Kidney epithelial cell (primary cell): ENCODE measurements at regions not wholly inside any gene's neighbourhood (a gene's known extent, or its start where the extent isn't known, plus 50 kb on each side); places are given as distances from the start of the nearest gene placed in this dataset.

ENCODE experiments used
- DNase-seq: peaks from one replicate; pipeline ENCODE4 v3.0.0-alpha.2; 2010; ENCODE audit warnings: low read depth
- H3K27me3 ChIP-seq: 2 replicates; pipeline ENCODE4 v1.6.0; 2011; ENCODE audit warnings: low read length; ENCODE audit not compliant: control insufficient read depth, insufficient read depth
- H3K36me3 ChIP-seq: 2 replicates; pipeline ENCODE4 v1.5.1; 2011; ENCODE audit warnings: low read length; ENCODE audit not compliant: control insufficient read depth, insufficient read depth
- H3K4me3 ChIP-seq: 2 replicates; pipeline ENCODE4 v1.5.1; 2011; ENCODE audit warnings: low read depth, mild to moderate bottlenecking, control low read depth, low read length
- TF ChIP-seq, protein P1 (sequence below): IDR thresholded peaks from 2 replicates; pipeline ENCODE4 v1.5.1; 2011; ENCODE audit warnings: mild to moderate bottlenecking, moderate library complexity, low read length, control low read depth, inconsistent platforms; ENCODE audit not compliant: insufficient read depth, poor library complexity, severe bottlenecking

DNA sequence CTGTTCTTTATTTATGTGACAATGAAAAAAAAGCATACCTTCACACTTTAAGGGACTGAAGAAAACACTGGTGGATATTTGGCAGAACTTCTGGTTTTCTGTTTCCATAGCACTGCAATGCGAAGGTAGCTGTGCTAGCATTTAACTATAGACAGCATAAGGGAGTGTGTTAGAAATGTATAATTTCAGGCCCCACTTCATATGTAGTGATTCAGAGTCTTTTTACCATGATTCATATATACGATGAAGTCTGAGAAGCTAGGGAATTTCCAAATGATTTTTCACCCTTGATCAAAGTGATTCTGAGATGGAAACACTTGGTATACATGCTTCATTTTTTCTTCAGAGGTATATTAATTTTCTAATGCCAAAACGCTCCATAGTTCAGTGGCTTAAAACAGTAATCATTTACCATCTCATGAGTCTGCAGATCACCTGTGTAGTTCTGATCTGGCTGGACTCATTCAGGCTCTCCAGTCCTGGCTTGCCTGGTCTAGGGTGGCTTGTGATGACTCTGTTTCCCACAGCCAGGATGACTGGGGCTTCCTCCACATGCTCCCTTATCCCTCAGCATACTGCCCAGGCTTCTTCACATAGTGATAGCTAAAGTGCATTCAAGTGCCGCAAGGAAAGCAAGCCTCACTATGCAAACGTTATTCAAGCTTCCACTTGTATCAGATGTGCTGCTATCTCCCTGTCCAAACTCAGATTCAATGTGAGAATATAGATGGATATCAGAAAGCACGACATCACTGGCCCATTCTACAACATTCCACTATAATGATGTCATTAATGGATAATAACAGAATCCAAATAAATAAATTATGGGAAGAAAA is 790.1 kb downstream of the TECRL start:
- DNase-seq: no peak
- Histone ChIP-seq H3K36me3 (no peaks in the 10 kb centered on the region), H3K27me3 (no peaks in the 10 kb centered on the region), H3K4me3 (no peak overlapping the region)
- TF ChIP-seq, protein P1, sequence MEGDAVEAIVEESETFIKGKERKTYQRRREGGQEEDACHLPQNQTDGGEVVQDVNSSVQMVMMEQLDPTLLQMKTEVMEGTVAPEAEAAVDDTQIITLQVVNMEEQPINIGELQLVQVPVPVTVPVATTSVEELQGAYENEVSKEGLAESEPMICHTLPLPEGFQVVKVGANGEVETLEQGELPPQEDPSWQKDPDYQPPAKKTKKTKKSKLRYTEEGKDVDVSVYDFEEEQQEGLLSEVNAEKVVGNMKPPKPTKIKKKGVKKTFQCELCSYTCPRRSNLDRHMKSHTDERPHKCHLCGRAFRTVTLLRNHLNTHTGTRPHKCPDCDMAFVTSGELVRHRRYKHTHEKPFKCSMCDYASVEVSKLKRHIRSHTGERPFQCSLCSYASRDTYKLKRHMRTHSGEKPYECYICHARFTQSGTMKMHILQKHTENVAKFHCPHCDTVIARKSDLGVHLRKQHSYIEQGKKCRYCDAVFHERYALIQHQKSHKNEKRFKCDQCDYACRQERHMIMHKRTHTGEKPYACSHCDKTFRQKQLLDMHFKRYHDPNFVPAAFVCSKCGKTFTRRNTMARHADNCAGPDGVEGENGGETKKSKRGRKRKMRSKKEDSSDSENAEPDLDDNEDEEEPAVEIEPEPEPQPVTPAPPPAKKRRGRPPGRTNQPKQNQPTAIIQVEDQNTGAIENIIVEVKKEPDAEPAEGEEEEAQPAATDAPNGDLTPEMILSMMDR: no peak

DNA sequence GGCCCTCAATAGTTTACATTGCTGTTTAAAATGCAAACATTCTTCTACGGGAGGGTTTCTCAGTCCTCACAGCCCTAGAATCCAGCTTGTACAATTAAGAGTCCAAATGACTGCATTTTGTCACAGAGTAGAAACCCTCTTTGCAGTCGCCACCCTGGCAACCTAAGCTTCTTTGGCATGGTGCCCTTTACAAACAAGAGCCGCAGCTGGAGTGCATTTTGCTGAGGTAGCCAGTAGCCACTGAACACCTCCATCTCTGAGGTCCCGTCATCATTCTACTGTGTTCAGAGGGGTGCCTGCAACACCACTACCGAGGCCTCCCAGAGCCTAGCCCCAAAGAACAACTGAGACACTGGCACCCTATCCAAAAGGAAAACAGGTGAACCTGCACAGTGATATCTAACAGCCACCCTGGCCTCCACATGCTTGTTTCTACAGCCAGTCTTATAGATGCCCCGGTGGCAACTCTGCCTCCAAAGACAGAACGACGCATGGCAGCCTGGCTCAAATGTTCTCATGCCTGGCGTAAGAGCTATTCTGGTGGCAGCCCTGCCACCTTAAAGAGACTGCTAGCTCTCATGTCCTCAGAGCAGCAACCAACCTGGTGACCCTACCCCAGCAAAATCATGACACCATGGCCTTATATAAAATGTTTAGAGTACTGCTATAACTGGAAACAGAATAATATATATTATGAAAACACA is 801.9 kb downstream of the TECRL start:
- DNase-seq: no peak
- H3K36me3 ChIP-seq: no peaks in the 10 kb centered on the region
- no peaks in the 10 kb centered on the region for H3K27me3 ChIP-seq
- no peak overlapping the region for H3K4me3 ChIP-seq
- TF ChIP-seq, protein P1: no peak

DNA sequence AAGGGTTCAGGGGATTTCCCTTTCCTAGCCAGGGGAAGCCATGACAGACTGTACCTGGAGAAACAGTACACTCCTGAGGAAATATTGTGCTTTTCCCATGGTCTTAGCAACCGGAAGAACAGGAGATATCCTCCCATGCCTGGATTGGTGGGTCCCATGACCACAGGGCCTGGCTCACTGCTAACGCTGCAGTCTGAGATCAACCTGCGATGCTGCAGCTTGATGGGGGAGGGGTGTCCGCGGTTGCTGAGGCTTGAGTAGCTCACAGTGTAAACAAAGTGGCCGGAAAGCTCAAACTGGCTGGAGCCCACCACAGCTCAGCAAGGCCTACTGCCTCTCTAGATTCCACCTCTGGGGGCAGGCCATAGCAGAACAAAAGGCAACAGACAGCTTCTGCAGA is 819.5 kb downstream of the TECRL start:
- TF ChIP-seq, protein P1: no peak
- no peaks in the 10 kb centered on the region for H3K27me3 ChIP-seq
- H3K36me3 ChIP-seq: no peaks in the 10 kb centered on the region
- no peak for DNase-seq
- H3K4me3 ChIP-seq: no peak overlapping the region

DNA sequence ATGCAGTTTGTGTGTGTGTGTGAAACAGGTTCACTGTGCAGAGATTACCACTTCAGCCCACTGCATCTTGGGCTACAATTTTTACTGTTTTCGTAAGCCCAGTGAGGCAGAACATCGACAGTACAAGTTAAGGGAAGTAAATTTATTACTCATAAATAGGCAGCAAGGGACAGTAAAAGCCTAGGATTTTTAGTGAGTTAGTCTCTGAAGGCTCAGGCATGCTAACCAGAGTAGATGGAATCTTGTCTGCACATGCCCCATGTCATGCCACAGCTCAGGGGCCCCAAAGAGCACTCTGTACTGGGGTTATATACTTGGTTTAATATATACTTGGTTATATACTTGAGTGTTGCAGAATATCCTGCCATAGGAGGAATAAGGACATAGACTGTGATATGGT is 825.7 kb downstream of the TECRL start:
- DNase-seq: no peak
- TF ChIP-seq, protein P1: no peak

DNA sequence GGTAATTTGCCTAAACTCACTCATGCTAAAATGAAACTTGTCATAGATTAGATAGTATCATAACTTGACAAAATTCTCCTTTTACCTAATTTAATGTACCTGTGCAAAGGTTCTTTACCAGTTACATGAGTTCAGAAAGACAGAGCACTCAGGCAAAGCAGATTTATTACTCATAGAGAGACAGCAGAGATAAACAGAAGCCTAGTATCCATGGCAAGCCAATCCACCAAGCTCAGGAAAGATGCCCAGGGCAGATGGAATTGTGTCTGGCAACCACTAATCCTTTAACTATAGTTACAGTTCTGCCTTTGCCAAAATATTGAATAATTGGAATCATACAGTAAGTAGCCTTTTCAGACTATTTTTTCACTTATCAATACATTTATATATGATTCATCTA is 826.2 kb downstream of the TECRL start:
- no peak for DNase-seq

More for the DNA sequence above, 825.7 kb downstream of the TECRL start:
- no peaks in the 10 kb centered on the region for H3K36me3 ChIP-seq
- no peak overlapping the region for H3K4me3 ChIP-seq
- H3K27me3 ChIP-seq: no peaks in the 10 kb centered on the region

More for the DNA sequence above, 826.2 kb downstream of the TECRL start:
- H3K36me3 ChIP-seq: no peaks in the 10 kb centered on the region
- H3K4me3 ChIP-seq: no peak overlapping the region
- no peaks in the 10 kb centered on the region for H3K27me3 ChIP-seq
- TF ChIP-seq, protein P1: no peak
